ENCODE measurements at regions not wholly inside any gene's neighbourhood (a gene's known extent, or its start where the extent isn't known, plus 50 kb on each side); places are given as distances from the start of the nearest gene placed in this dataset.

DNA sequence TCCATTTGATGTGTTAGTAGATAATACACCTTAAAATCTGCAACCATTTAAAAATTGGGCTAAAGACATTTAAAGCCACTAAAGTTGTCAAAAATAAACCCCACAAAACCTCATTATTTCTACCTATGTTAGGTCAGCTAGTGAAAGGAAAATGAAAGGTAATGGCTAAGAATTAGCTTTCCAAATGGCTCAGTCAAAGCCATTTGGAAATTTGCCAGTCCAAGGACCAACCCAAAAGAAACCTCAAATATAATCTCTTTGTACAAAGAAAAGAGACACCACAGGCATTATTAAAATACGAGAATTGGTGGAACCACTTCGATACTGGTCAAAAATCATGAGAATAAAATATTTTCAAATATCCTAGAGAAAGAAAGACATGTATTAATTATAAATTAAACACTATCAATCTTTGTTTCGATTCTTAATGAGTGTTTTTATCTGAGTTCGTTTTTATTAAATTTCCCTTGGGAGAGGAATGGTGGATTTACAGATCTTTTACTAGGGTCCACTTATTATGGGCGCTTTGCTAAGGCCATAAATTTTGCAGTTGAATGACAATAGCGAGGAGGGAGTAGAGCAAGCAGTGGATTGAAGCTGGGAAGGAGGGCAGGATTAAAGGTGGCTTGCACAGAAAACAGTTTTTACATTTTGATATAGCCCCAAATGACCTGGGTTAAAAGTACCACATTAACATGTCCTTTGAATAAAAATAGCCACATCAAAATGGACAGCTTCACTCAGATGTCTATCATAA, 116.8 kb upstream of the SHB start:
- H3K9me3 ChIP-seq (ENCODE audit: control insufficient read depth, low read length) = no peaks in the 10 kb centered on the region
- H2AFZ ChIP-seq = no peak overlapping the region
- H3K27me3 ChIP-seq (ENCODE audit: control insufficient read depth, insufficient read depth, low read length) = no peaks in the 10 kb centered on the region
- H3K4me1 ChIP-seq = no peaks in the 10 kb centered on the region
- no peak overlapping the region for H3K9ac ChIP-seq
- H3K27ac ChIP-seq = no peak overlapping the region
- H3K4me3 ChIP-seq (ENCODE audit: low read depth, low read length) = no peak overlapping the region
- H3K79me2 ChIP-seq = no peaks in the 10 kb centered on the region
- no peaks in the 10 kb centered on the region for H3K36me3 ChIP-seq (ENCODE audit: control insufficient read depth, insufficient read depth, low read length)
- TF ChIP-seq, protein P1, sequence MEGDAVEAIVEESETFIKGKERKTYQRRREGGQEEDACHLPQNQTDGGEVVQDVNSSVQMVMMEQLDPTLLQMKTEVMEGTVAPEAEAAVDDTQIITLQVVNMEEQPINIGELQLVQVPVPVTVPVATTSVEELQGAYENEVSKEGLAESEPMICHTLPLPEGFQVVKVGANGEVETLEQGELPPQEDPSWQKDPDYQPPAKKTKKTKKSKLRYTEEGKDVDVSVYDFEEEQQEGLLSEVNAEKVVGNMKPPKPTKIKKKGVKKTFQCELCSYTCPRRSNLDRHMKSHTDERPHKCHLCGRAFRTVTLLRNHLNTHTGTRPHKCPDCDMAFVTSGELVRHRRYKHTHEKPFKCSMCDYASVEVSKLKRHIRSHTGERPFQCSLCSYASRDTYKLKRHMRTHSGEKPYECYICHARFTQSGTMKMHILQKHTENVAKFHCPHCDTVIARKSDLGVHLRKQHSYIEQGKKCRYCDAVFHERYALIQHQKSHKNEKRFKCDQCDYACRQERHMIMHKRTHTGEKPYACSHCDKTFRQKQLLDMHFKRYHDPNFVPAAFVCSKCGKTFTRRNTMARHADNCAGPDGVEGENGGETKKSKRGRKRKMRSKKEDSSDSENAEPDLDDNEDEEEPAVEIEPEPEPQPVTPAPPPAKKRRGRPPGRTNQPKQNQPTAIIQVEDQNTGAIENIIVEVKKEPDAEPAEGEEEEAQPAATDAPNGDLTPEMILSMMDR (IDR thresholded peaks at IDR 0.05) = no peak
- H3K4me2 ChIP-seq (ENCODE audit: low read length) = no peak overlapping the region

- no peak overlapping the region for H3K4me3 ChIP-seq (ENCODE audit: low read depth, low read length)
- no peaks in the 10 kb centered on the region for H3K4me1 ChIP-seq
- H3K9me3 ChIP-seq (ENCODE audit: control insufficient read depth, low read length) = no peaks in the 10 kb centered on the region
- no peak overlapping the region for H3K9ac ChIP-seq
- H2AFZ ChIP-seq = no peak overlapping the region
- no peaks in the 10 kb centered on the region for H3K79me2 ChIP-seq
- no peaks in the 10 kb centered on the region for H3K27me3 ChIP-seq (ENCODE audit: control insufficient read depth, insufficient read depth, low read length)
- TF ChIP-seq, protein P1 (IDR thresholded peaks at IDR 0.05) = no peak
- no peak overlapping the region for H3K27ac ChIP-seq
- H3K36me3 ChIP-seq (ENCODE audit: control insufficient read depth, insufficient read depth, low read length) = no peaks in the 10 kb centered on the region
- no peak overlapping the region for H3K4me2 ChIP-seq (ENCODE audit: low read length)
Observed at GRCh38 chr9:38183994-38184568, 115.1 kb upstream of the SHB start.

GRCh38 chr9:38182321-38182720, 113.3 kb upstream of the SHB start:
- TF ChIP-seq, protein P1 (IDR thresholded peaks at IDR 0.05) = no peak
- H3K27me3 ChIP-seq (ENCODE audit: control insufficient read depth, insufficient read depth, low read length) = no peaks in the 10 kb centered on the region
- no peaks in the 10 kb centered on the region for H3K79me2 ChIP-seq
- no peak overlapping the region for H3K9ac ChIP-seq
- no peak overlapping the region for H3K4me3 ChIP-seq (ENCODE audit: low read depth, low read length)
- H3K27ac ChIP-seq = no peak overlapping the region
- H3K4me2 ChIP-seq (ENCODE audit: low read length) = no peak overlapping the region
- no peaks in the 10 kb centered on the region for H3K9me3 ChIP-seq (ENCODE audit: control insufficient read depth, low read length)
- H3K4me1 ChIP-seq = no peaks in the 10 kb centered on the region
- H3K36me3 ChIP-seq (ENCODE audit: control insufficient read depth, insufficient read depth, low read length) = no peaks in the 10 kb centered on the region
- H2AFZ ChIP-seq = no peak overlapping the region

GRCh38 chr9:38181866-38182265, 112.8 kb upstream of the SHB start:
- Histone ChIP-seq H3K27me3 (ENCODE audit: control insufficient read depth, insufficient read depth, low read length) (no peaks in the 10 kb centered on the region), H3K27ac (no peak overlapping the region), H3K4me2 (ENCODE audit: low read length) (no peak overlapping the region), H3K9ac (no peak overlapping the region), H3K36me3 (ENCODE audit: control insufficient read depth, insufficient read depth, low read length) (no peaks in the 10 kb centered on the region), H3K79me2 (no peaks in the 10 kb centered on the region), H3K4me3 (ENCODE audit: low read depth, low read length) (no peak overlapping the region), H3K4me1 (no peaks in the 10 kb centered on the region), H3K9me3 (ENCODE audit: control insufficient read depth, low read length) (no peaks in the 10 kb centered on the region), H2AFZ (no peak overlapping the region)
- TF ChIP-seq, protein P1 (IDR thresholded peaks at IDR 0.05) = no peak

GRCh38 chr9:38181232-38181631, 112.2 kb upstream of the SHB start:
- no peaks in the 10 kb centered on the region for H3K9me3 ChIP-seq (ENCODE audit: control insufficient read depth, low read length)
- H3K4me3 ChIP-seq (ENCODE audit: low read depth, low read length) = no peak overlapping the region
- H3K36me3 ChIP-seq (ENCODE audit: control insufficient read depth, insufficient read depth, low read length) = no peaks in the 10 kb centered on the region
- H2AFZ ChIP-seq = no peak overlapping the region
- no peaks in the 10 kb centered on the region for H3K4me1 ChIP-seq
- H3K4me2 ChIP-seq (ENCODE audit: low read length) = no peak overlapping the region
- no peaks in the 10 kb centered on the region for H3K27me3 ChIP-seq (ENCODE audit: control insufficient read depth, insufficient read depth, low read length)
- no peak overlapping the region for H3K9ac ChIP-seq
- TF ChIP-seq, protein P1 (IDR thresholded peaks at IDR 0.05) = no peak
- H3K27ac ChIP-seq = no peak overlapping the region
- H3K79me2 ChIP-seq = no peaks in the 10 kb centered on the region
